ENCODE measurements at regions not wholly inside any gene's neighbourhood (a gene's known extent, or its start where the extent isn't known, plus 50 kb on each side); places are given as distances from the start of the nearest gene placed in this dataset.

DNA sequence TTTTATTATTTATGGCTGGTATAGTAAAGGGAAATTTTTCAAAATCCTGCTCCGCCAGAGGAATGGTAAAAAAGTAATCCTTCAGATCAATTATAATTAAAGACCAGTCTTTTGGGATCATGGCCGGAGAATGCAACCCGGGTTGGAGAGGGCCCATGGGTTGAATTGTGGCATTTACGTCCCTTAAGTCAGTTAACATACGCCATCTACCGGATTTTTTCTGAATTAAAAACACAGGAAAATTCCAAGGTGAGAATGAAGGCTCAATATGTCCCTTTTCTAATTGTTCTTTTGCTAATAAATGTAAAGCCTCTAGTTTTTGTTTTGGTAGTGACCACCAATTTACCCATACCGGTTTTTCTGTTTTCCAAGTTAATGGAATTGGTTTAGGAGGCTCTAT lies 602.8 kb downstream of the ALG10 start:
- no peak overlapping the region for H3K4me3 ChIP-seq (ENCODE audit: low read depth in 1 of 2, low read length in 2 of 2)
- H3K36me3 ChIP-seq (ENCODE audit: control insufficient read depth in 1 of 2, insufficient read depth in 2 of 2, low read length in 2 of 2), result no peaks in the 10 kb centered on the region
- H3K27me3 ChIP-seq (ENCODE audit: low read depth, low read length), result no peaks in the 10 kb centered on the region
- peaks cover 3 to 9% of the 10 kb centered on the region in 2 donors for H3K9me3 ChIP-seq (ENCODE audit: control insufficient read depth in 1 of 2, low read length in 2 of 2)
- H3K27ac ChIP-seq (ENCODE audit: low read length), result no peak overlapping the region
- H3K4me1 ChIP-seq (ENCODE audit: control insufficient read depth in 1 of 2, insufficient read depth in 2 of 2, low read length in 2 of 2), result no peaks in the 10 kb centered on the region

GRCh38 chr12:34626363-34627157 lies 604.3 kb downstream of the ALG10 start:
- Histone ChIP-seq H3K27me3 (ENCODE audit: low read depth, low read length) (no peaks in the 10 kb centered on the region), H3K9me3 (ENCODE audit: control insufficient read depth in 1 of 2, low read length in 2 of 2) (peaks cover 0 to 8% of the 10 kb centered on the region in 2 donors), H3K4me3 (ENCODE audit: low read depth in 1 of 2, low read length in 2 of 2) (no peak overlapping the region)

More at GRCh38 chr12:34626363-34627157, 604.3 kb downstream of the ALG10 start:
- no peaks in the 10 kb centered on the region for H3K4me1 ChIP-seq (ENCODE audit: control insufficient read depth in 1 of 2, insufficient read depth in 2 of 2, low read length in 2 of 2)
- no peak overlapping the region for H3K27ac ChIP-seq (ENCODE audit: low read length)
- H3K36me3 ChIP-seq (ENCODE audit: control insufficient read depth in 1 of 2, insufficient read depth in 2 of 2, low read length in 2 of 2), result no peaks in the 10 kb centered on the region
